SU-DHL-6 (cell line): ENCODE measurements at regions not wholly inside any gene's neighbourhood (a gene's known extent, or its start where the extent isn't known, plus 50 kb on each side); places are given as distances from the start of the nearest gene placed in this dataset.

ENCODE experiments used
- H2AFZ ChIP-seq: fragments of 200-600 bp; sonication (generic); 2 replicates; pipeline ENCODE4 v1.6.1; 2014; ENCODE audit warnings: low read depth, mild to moderate bottlenecking, moderate library complexity, mixed read lengths, antibody characterized with exemption, low read length; ENCODE audit not compliant: severe bottlenecking
- H3F3A ChIP-seq: fragments of 200-600 bp; shearing (Covaris generic); 2 replicates; pipeline ENCODE4 v1.6.0; 2016; ENCODE audit warnings: antibody characterized with exemption, mild to moderate bottlenecking; ENCODE audit not compliant: insufficient read depth
- H3K27ac ChIP-seq: fragments of 200-600 bp; sonication (generic); 2 replicates; pipeline ENCODE4 v1.5.1; 2016; ENCODE audit warnings: low read depth, mild to moderate bottlenecking, low read length, moderate library complexity, mixed read lengths
- H3K27me3 ChIP-seq: fragments of 200-600 bp; sonication (generic), shearing (Covaris generic); 2 replicates; pipeline ENCODE4 v1.6.0; 2014; ENCODE audit warnings: mild to moderate bottlenecking, low read length
- H3K36me3 ChIP-seq: fragments of 200-600 bp; sonication (generic); 2 replicates; pipeline ENCODE4 v1.6.1; 2014; ENCODE audit warnings: mild to moderate bottlenecking, low read length, mixed read lengths
- H3K4me2 ChIP-seq: fragments of 300-600, 200-600 bp; shearing (Covaris generic), sonication (generic); 2 replicates; pipeline ENCODE4 v1.6.0; 2014; ENCODE audit warnings: low read length, low read depth, mild to moderate bottlenecking; ENCODE audit not compliant: poor library complexity, severe bottlenecking
- H3K4me3 ChIP-seq: fragments of 200-600 bp; sonication (generic); 2 replicates; pipeline ENCODE4 v1.5.1; 2014; ENCODE audit warnings: antibody characterized with exemption, low read length, mild to moderate bottlenecking, mixed read lengths; ENCODE audit not compliant: insufficient read depth, poor library complexity, severe bottlenecking
- H3K79me2 ChIP-seq: fragments of 200-600 bp; sonication (generic); 2 replicates; pipeline ENCODE4 v1.6.1; 2014; ENCODE audit warnings: mild to moderate bottlenecking, low read length, moderate library complexity; ENCODE audit not compliant: insufficient read depth
- H3K9ac ChIP-seq: fragments of 200-600 bp; sonication (generic); 2 replicates; pipeline ENCODE4 v1.7.0; 2014; ENCODE audit warnings: mild to moderate bottlenecking, low read length
- H3K9me2 ChIP-seq: fragments of 200-600 bp; sonication (generic); replicated peaks from 2 replicates; pipeline ENCODE4 v1.6.1; 2014; ENCODE audit warnings: low read length; ENCODE audit not compliant: insufficient read depth
- H3K9me3 ChIP-seq: fragments of 200-600 bp; sonication (generic); 2 replicates; pipeline ENCODE4 v1.6.1; 2014; ENCODE audit warnings: low read length, mixed read lengths; ENCODE audit not compliant: insufficient read depth
- H4K20me1 ChIP-seq: fragments of 200-600 bp; sonication (generic); 2 replicates; pipeline ENCODE4 v1.6.1; 2014; ENCODE audit warnings: low read depth, mild to moderate bottlenecking, antibody characterized with exemption, low read length, moderate library complexity, mixed read lengths
- CTCF ChIP-seq: fragments of 200-600 bp; sonication (generic); IDR thresholded peaks from one replicate; pipeline ENCODE4 v1.5.1; 2017; ENCODE audit warnings: antibody characterized with exemption, mild to moderate bottlenecking, low read length, moderate library complexity; ENCODE audit not compliant: insufficient read depth, poor library complexity, severe bottlenecking
- EZH2phosphoT487 ChIP-seq: fragments of 200-600 bp; sonication (generic), shearing (Covaris generic); conservative IDR thresholded peaks from 2 replicates; pipeline ENCODE4 v1.6.1; 2018; ENCODE audit warnings: mild to moderate bottlenecking, antibody characterized with exemption, low read length, moderate library complexity, mixed read lengths

- H3K27me3 ChIP-seq = no peaks in the 10 kb centered on the region
Measured at GRCh38 chr21:14833241-14833640, 231.6 kb downstream of the NRIP1 start.

GRCh38 chr21:14830307-14830706 lies 234.5 kb downstream of the NRIP1 start:
- Histone ChIP-seq H3K4me2 (no peak overlapping the region), H3K79me2 (no peaks in the 10 kb centered on the region), H2AFZ (no peak overlapping the region), H3K27ac (no peak overlapping the region), H4K20me1 (no peaks in the 10 kb centered on the region), H3K9me3 (no peaks in the 10 kb centered on the region), H3K27me3 (no peaks in the 10 kb centered on the region), H3K9me2 (no peaks in the 10 kb centered on the region), H3F3A (no peaks in the 10 kb centered on the region), H3K4me3 (no peak overlapping the region), H3K9ac (no peak overlapping the region), H3K36me3 (no peaks in the 10 kb centered on the region)
- no peak for TF ChIP-seq CTCF

More at GRCh38 chr21:14833241-14833640, 231.6 kb downstream of the NRIP1 start:
- Histone ChIP-seq H3K27ac (no peak overlapping the region), H3K4me3 (no peak overlapping the region), H4K20me1 (no peaks in the 10 kb centered on the region), H3K9me3 (no peaks in the 10 kb centered on the region), H3K9ac (no peak overlapping the region), H3F3A (no peaks in the 10 kb centered on the region), H3K9me2 (no peaks in the 10 kb centered on the region), H2AFZ (no peak overlapping the region), H3K36me3 (no peaks in the 10 kb centered on the region), H3K79me2 (no peaks in the 10 kb centered on the region), H3K4me2 (no peak overlapping the region)
- no peak for TF ChIP-seq EZH2phosphoT487
- TF ChIP-seq CTCF = no peak

GRCh38 chr21:14829685-14830084 lies 235.1 kb downstream of the NRIP1 start:
- Histone ChIP-seq H3K9me2 (no peaks in the 10 kb centered on the region), H3K27me3 (no peaks in the 10 kb centered on the region), H2AFZ (no peak overlapping the region), H3K9me3 (no peaks in the 10 kb centered on the region), H3K4me2 (no peak overlapping the region), H3K36me3 (no peaks in the 10 kb centered on the region), H3K4me3 (no peak overlapping the region), H3F3A (no peaks in the 10 kb centered on the region), H3K79me2 (no peaks in the 10 kb centered on the region), H3K27ac (no peak overlapping the region), H3K9ac (no peak overlapping the region), H4K20me1 (no peaks in the 10 kb centered on the region)
- TF ChIP-seq CTCF = no peak
- no peak for TF ChIP-seq EZH2phosphoT487

GRCh38 chr21:14827468-14827867 lies 237.3 kb downstream of the NRIP1 start:
- H3K9ac ChIP-seq = no peak overlapping the region
- no peaks in the 10 kb centered on the region for H3K79me2 ChIP-seq
- no peak overlapping the region for H3K4me2 ChIP-seq
- no peak overlapping the region for H2AFZ ChIP-seq
- no peaks in the 10 kb centered on the region for H4K20me1 ChIP-seq
- H3K27ac ChIP-seq = no peak overlapping the region
- no peak overlapping the region for H3K4me3 ChIP-seq
- no peaks in the 10 kb centered on the region for H3K9me2 ChIP-seq
- H3K27me3 ChIP-seq = no peaks in the 10 kb centered on the region
- no peaks in the 10 kb centered on the region for H3F3A ChIP-seq
- no peaks in the 10 kb centered on the region for H3K36me3 ChIP-seq
- H3K9me3 ChIP-seq = no peaks in the 10 kb centered on the region
- TF ChIP-seq CTCF (no peak), EZH2phosphoT487 (no peak)
